RPMI7951 (cell line): ENCODE measurements at regions not wholly inside any gene's neighbourhood (a gene's known extent, or its start where the extent isn't known, plus 50 kb on each side); places are given as distances from the start of the nearest gene placed in this dataset.
A peak's percentile ranks its signal among the peaks of the same experiment; 100 is the strongest.

Experiments
- DNase-seq: peaks from one replicate; pipeline ENCODE4 v3.0.0-alpha.2; 2012; ENCODE audit warnings: low read depth

DNA sequence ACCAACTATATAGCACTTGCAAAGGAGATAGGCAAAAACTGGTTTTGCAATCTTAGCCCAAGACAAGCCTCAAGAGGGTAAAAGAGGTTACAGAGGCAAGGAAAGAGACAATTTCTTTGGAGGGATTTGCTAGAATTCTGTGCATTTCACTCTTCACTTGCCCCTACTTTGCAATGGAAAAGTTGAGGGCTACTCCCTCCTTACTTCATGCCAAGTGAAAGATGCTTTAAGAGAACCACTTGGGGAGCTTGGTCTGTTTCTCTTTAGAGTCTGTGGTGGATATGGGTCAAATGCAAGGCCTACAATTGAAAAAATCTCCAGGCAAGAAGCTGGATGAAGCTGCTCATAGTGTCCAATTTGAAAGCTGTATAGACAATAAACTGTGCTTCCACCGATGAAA is 167.7 kb upstream of the DIO2 start:
- no peak for DNase-seq

DNA sequence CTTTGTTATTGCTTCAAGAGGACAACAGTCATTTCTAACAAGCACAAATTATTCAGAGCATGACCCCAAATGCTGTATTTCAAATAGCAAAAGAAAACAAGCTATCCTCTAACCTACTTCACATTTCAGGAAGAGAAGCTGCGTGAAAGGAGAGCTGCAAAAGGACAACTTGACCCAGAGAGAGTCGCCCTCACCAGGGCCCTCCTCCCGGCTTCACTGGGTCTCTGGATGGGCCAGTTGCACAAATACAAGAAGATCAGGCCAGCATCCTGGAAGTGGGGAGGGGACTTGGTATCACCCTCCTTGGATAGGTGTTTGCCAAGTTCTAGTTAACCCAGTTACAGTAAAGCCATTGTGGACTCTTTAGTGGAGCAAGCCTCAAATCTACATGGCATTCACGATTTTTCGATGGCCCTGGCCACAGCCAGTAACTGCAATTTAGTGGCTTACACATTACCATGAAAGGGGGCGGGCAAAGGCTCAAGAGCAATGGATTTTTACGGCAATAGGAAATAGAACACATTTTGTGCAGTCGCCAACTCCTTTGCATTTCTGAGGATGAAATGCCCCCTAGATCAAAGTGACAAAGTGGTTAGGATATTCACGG is 166.9 kb upstream of the DIO2 start:
- DNase-seq = no peak

DNA sequence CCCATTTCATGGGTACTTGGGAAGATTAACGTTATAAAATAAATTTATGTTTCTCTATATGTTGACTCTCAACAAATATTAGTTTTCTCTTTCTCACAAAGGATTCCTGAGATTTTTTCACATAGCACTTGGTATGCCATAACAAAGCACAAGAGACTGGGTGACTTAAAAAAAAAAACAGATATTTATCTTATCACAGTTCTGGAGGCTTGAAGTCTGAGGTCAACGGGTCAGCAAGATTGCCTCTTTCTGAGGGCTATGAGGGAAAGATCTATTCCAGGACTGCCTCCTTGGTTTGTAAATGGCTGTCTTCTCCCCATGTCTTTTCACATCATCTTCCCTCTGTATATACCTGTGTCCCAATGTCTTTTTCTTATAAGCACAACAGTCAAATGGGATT is 153.5 kb upstream of the DIO2 start:
- DNase-seq = no peak

DNA sequence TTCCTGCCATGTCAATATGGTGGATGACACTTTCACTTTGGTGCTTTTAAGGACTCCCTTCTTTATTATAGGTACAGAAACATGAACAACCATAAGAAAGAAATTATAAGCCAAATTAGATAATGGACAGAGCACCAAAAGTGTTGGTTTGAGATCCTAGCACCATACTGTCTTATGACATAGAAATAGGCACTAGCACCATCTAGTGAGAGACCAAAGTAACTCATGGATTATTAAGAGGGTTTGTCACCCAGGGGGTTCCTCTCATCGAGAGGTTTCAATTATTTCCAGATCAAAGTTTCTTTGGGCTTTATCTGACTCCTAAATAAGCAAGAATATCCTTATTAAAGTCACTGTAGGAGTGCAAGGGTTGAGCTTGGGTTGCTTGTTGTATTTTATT is 153.0 kb upstream of the DIO2 start:
- peak; percentile 20 for DNase-seq

DNA sequence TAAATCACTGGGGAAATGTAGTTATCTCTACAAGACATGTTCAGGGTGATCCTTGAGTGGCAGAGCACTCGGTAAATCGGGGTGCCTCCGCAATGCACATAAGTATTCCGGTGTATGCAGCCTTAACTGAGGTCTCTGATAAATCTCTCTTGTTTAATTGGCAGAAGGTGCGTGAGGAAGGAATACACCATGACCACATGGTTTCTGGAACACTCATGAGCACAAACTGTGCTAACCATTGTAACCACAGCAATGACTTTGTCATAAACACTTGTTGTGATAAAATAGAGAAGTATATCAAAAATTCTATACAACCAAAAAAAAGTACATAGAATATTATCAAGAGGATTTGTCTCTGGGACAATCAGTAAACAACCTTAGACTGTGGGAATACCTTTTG is 146.8 kb upstream of the DIO2 start:
- DNase-seq = no peak

DNA sequence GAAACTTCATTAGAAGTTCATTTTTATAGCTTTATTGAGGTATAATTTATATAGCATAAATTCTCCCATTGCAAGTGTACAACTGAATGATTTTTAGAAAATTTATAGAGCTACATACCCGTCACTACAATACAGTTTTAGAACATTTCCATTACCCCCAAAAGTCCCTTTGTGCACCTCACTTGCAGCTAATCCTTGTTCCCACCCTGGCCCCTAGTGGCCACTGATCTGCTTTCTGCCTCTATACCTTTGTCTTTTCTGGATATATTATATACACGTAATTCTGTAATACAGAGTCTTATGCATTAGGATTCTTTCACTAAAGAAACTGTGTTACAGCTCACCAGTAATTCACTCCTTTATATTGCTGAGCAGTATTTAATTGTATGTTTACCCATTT is 145.1 kb upstream of the DIO2 start:
- DNase-seq = peak; percentile 5

DNA sequence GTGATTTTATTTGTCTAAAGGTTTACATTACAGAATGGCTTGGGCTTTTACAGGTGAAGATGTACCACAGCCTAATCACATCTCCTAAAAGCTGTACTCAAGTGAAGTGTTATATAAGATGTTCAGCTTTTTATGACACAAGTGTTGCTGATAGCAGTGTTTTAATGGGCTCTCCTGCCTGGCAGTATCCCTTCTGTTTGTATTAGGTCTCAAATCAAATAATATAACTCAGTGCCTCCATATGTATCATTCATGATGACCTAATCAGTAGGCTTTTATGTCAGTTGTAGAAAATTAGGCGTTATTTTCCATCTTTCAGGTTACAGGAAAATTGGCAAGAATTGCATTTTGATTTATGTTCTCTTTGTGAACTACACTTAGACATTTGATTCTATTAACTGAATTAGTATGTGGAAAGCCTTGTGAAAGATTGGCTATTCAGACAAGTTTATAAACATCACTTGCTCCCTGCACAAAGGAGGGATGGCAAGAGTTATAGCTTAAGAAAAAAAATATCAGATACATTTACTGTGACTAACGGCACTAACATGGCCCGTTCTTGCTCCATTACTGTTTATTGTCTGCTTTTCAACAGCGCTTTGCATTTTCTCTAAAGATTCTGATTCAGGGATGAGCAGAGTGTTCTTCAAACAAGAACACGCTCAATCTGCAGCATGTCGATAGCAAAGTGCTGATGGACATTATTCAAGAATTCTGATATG is 143.7 kb upstream of the DIO2 start:
- DNase-seq = no peak

DNA sequence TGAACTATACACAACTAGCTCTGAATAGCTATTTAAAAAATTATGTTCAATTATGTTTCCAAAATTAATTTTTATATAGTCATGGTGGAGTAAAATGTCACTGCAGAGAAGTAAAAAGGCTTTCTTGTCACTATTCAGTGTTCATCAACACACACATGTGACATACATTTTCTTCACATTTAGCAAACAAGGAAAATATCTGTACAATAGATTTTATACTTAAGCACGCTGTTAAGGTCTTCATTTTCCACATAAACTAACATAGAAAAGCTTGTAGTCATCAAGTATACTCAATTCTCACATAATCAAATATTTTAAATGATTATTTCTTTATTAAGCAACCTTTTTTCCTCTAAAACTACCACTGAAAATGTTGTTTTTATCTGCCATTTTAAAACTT is 141.2 kb upstream of the DIO2 start:
- DNase-seq = no peak

DNA sequence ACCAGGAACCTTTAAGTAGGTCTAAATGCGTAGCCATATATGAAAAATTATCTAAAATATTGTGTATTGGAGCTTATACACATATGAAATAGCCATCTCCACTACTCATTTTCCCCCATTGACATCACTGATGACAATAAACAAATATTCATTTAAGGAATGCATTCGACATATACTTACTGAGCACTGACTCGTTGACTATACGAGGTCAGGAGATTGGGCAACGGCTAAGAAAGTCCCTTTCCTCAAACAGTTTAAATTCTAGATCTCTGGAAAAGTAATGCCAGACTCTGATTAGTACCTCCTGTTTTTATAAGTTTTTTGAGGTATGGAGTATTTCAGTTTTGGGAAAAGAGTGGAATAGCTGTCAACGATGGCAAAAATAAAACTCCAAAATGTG is 139.4 kb upstream of the DIO2 start:
- DNase-seq = no peak

DNA sequence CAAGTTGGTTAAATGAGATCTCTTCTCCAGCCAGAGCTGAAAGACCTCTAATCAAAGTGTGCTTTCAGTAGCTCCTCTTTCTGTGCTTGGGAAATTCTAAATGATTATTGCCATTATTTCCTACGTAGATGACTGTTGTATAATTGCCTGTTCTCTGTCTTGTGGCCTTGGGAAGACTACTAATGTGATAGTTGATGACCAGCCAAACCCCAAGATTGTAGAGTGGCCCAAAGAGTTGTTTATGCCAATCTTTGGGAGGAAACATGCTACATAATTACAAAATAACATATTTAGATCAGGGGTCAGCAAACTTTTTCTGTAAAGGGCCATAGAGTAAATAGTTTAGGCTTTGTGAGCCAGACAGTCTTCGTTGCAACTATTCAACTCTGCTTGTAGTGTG is 135.1 kb upstream of the DIO2 start:
- DNase-seq = no peak

DNA sequence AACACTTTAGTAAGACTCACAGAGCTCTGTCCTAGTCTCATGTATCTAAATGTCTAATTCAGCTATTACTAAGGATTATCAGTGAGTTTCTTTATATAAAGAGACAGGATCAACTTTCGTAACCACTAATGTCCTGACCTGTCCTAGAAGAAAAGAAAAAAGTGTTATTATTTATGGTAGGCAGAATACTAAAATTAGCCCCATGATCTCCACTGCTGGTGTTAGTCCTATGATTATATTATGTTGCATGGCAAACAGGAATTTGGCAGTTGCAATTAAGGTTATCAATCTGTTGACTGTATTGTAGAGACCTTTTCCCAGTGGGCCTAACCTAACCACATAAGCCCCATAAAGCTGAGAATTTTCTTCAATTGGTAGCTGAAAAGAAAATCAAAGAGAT is 132.9 kb upstream of the DIO2 start:
- no peak for DNase-seq

DNA sequence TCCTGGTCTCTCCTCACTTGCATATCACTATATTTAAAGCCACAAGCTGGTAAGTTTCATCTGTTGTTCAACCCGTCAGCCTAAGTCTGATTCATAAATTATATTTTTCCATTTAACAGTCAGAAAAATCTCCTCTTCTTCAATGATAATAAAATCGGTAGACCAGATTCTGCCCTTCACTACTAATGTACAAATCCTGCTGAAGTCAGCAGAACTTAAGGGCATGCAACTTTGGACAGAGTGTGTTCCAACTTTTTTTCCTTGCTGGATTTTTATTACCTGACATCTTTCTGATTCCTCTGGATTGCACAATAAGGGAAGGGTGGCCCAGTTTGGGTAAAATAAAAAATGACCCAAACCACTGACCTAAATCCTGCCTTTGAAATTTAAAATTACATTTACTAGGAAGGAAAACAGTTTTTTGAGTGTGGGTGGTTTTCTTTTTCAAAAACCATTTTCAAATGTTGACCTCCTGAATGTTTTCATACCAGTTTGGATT is 125.4 kb upstream of the DIO2 start:
- DNase-seq = no peak

DNA sequence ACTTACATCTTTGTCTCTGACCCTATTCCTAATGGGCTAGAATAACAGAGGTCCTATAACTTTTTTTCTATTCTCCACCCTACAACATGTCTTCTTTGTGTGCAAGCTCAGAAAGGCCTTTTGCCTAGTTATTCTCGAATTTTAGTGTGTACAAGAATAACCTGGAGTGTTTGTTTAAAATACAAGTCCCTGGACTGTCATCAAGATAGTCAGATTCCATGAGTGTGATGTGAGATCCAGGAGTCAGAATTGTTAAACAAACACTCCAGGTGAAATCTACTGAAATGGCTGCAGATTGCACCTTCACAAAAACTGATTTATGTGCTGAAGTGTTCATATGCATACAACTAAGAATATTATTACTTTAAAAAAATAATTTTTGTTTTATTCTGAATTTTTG is 114.4 kb upstream of the DIO2 start:
- DNase-seq = no peak

DNA sequence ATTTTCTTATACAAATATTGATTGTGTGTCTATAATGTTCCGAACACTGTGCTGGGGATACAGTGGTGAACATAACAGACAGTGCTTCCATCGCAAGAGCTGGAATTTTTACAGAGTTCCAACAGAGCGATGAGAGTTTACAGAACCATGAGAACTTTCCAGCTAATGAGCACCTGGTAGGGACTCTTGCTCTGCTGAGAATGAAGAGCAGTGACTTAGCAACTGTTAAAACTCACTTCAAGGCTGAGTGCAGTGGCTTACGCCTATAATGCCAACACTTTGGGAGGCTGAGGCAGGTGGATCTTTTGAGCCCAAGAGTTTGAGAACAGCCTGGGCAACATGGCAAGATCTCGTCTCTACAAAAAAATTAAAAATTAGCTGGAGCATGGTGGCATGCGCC is 113.8 kb upstream of the DIO2 start:
- no peak for DNase-seq

DNA sequence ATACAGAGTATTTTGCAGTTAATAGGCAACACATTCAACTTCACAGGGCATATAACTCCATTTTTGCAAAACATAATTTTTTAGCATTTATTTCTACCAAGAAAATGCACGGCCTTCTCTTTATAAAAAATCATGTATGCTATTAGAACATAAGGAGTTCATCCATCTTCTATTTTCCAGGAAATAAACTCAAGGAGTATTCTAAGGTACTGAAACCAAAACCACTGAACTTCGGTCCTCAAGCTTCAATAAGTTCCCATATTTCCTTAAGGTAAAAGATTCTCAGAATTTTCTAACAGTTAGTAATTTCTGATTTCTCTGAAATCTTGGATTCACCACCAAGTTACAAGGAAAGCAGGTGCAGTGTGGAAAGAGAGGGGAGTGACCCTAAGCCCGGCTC is 113.3 kb upstream of the DIO2 start:
- DNase-seq = no peak

DNA sequence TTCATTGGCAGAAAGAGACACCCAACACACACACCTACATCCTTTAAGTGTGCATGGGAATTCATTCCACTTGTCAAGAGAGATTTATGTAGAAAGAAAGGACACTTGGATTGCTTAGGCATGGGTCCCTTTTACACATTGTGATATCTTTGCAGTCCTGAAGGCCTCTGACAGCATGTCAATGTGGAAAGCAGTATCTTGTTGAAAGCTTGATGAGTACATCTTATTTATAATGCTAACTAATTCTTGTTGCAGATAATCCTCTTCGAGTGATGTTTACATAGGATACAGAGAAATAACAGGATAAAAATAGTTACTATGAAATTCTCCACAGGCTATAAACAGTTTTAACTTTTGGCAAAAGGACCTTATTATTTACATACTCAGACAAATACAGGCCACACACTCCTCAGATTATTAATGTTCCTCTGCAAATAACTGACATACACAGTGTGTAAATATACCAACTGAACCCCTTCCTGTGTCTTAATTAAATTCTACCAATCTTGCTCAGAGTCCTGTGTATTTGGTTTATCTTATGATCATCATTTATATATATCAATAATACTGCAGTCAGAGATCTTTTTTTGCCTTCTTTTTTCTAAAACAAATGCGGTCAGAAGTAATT is 111.8 kb upstream of the DIO2 start:
- no peak for DNase-seq

DNA sequence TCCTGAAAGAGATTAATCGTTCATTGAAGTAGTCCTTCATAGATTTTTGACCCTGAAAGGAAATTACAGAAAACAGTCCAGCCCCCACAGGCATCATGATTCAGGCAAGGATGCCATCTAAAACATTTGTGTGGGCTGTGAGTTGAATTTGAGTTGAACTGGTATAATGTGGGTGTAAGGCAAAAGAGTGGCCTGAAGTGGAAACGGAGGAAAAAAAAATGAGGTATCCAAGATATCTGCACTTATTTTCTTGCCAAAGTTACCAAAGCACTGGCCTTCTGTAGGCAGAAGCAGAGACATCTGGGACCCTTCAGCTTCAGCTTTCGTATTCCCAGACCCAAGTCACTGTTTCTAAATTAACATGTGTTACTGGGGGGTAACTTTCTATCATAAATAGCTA is 105.1 kb upstream of the DIO2 start:
- DNase-seq = no peak

DNA sequence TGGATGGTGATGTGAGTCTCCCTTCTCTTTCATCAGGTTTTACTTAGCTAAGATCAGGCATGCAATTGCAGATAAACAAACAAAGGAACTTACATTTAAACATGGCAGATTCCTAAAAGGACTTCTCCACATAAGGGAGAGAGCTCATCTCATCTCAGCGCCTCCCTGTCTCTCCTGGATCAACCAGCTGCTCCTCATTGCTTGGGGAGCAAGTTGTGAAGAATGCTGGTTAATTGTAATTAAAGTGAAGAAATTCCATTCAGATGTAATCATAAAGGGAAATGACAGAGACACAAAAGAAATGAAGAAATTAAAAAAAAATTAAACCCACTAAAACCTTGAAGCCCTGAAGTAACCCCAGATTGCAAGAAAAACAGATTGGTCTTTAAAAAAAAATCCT is 104.4 kb upstream of the DIO2 start:
- DNase-seq = no peak

DNA sequence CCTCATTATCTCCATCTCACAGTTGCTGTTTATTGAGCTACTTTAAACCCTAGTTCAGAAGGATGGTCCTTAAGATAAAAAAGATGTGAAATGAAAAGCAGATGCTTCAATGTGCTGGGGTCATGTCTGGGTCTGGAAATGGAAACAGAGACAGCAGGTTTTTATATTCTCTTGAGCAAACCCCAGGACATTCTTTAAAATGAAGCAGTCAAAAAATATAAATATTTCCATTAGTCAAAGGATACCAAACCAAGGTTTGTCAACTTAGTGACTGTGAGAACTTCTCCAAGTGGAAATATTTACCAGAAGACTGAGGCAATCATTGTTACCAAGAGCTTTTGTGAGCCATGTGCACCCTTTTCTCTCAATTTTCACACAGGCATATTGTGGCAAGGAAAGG is 102.5 kb upstream of the DIO2 start:
- no peak for DNase-seq

DNA sequence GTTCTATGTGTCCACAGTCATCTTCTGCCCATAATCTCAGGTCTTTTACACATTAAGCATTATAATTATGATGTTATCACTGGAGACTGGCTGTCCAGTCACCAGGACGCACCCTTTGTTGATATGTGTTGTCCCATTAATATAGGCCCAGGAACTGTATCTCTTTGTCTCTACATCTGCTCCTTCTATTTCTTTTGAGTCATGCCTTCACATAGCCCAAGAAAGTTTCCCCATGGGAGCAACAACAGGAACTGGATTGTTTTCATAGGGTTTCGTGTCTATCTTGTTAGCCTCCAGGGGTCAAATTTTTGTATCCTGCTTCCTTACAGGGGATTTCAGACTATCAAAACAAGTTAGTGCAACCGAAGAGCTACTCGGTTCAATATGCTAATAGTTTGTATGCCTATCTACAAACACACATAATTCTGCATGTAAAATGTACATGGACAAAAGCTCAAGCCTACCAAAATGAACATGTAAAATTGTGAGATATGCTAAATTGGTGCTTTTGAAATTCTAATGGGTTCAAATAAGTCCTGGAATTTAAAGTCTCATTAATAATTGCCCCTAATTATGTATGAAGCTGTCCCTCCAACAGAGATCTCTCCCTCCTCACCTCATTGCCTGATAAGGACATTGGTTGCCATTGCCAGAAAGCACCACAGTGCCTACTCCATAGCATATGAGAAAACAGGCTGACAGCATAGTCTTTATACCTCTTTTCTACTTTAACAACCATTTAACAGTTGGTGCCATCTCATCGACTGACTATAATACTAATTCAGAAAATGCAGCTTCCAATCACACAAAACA is 99.8 kb upstream of the DIO2 start:
- peak; percentile 1 for DNase-seq

DNA sequence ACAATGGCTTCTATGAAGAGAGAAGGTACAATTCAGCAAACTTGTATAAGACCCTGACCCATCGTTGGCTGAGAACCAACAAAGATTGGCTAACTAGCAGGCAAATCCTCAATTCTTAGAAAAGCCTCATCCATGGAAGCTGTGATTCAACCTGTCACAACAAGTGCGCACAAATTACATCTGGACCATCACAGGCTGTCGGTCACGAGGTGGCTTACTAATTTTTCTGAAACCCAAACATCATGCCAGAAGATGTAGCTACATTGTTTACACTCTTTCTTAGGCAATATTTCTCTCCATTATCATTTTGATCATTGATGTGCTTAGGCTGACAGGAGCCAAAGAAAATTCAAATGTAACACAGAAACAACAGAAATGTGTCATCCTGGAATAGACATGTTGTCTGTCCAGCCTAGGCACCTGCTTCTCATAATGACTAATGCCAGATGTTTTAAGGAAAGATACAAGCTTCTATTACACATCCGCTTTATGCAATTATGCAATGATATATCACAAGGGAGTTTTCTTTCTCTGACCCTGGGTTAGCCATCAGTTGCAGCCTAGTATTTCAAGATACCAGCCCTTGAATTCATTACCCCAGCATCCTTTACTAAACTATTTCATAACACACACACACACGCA is 92.9 kb upstream of the DIO2 start:
- no peak for DNase-seq

DNA sequence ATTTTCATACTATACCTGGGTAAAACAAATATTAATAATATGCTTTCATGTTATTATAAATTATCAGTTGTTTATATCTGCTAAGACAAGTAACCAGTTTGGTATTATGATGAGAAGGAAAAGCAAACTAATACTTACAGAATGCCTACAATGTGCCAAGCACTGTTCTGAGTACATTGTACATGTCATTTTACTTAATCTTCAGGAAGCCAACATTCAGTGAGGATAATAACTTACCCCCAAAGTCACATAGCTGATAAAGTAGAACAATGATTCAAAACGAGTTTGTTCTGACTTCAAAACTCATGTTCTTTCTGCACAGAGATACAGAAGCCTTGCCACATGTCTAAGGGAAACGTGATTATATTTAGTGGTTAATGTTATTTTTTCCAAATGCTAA is 89.0 kb upstream of the DIO2 start:
- DNase-seq = no peak
